Dermis microvascular lymphatic vessel endothelial cell (primary cell): ENCODE measurements at regions not wholly inside any gene's neighbourhood (a gene's known extent, or its start where the extent isn't known, plus 50 kb on each side); places are given as distances from the start of the nearest gene placed in this dataset.
"Not testable (repeated sequence)": the region's sequence is repeated elsewhere in the genome, so short reads cannot be mapped to it uniquely, and the experiment has no call there.

ENCODE experiments used
- DNase-seq, 2 donors: peaks; one replicate each; pipeline versions ENCODE4 v3.0.0 to v3.0.0-alpha.2; 2010; ENCODE audit warnings: low read depth in 2 of 2

DNA sequence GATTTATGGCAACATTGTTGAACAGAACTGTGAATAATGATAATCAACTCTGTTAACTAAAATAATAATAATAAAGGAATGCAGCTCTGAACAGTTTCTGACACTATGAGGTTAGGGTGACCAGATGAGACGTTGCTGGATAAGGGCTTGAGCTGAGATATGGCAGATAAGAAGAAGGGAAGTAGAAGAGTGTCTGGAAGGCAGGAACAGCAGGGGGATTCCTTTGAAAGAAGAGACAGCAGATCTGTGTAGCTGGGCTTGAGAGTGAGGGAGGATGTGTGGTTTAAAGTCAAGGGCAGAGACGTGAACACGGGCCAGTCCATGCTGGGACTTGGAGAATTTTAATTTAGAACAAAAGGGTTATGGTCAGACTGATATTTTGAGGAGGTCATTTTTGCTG is 273.1 kb upstream of the SLC14A2 start:
- DNase-seq, result no peak

DNA sequence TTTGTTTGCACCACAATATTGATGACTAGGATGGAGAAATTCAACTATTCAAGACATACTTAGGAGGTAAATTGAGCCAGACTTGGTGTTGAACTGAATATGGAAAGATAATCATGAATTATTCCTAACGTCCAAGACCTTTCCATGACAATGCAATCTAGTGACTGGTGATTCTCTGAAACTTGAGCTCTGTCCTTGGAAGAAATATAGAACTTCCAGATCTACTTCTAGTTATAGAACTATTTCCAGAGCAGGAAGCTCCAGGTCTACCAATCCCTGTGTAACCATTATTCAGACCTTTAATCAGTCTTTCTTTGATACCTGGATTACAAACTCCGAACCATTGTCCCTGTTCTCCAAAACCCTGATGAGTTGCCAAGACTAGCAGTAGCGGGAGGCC is 272.6 kb upstream of the SLC14A2 start:
- no peak for DNase-seq

DNA sequence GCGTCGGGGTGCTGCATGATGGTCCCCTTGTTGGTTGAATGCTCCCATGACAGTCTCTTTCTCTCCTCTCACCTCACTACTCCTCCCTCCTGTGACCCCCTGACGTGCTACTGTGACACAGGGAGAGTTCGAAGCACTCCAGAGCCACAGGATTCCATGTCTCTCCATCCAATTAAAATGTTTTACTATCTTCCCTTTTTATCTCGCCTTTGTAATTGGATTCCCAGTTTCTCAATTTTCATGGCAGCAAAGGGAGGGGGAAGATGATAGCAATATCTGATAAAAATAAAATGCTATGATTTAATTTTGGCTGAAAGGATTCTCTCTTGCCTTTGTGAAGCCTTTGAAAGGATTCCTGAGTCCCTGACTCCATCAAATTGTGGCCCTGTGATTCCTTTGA is 271.9 kb upstream of the SLC14A2 start:
- no peak for DNase-seq

DNA sequence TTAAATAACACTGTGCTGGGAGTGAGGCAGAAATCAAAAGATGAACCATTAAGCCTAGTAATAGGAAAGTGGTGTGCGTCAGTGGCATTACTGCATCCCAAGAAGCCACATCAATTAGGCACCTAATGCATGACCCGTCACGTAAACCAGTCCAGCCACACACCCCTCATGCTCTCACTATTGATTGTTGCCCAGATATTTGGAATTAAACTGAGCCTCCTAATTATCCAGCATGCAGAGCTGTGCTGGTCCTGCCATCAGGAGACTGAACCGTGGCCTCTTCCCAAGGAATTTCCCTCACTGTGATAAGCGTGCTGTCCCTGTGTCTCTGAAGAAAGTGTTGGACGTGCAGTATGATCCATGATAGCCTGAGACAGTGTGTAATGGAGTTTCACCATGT is 270.6 kb upstream of the SLC14A2 start:
- DNase-seq, result not testable (repeated sequence)

DNA sequence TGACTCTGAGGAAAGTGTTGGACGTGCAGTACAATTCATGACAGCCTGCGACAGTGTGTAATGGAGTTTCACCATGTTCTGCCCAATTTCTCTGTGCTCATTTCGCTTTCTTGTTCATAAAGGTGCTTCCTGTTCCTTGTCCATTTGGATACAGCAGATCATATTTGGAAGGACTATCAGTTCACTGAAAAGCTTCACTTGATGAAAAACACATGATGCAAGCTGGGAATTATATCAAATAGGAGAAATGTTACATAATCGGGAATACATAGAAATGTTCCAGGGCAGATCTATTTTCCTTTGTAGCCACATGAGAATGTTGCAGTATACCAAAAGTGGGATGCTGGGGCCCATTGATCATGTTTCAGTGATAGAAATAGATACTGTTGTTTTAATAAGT is 266.3 kb upstream of the SLC14A2 start:
- no peak for DNase-seq

DNA sequence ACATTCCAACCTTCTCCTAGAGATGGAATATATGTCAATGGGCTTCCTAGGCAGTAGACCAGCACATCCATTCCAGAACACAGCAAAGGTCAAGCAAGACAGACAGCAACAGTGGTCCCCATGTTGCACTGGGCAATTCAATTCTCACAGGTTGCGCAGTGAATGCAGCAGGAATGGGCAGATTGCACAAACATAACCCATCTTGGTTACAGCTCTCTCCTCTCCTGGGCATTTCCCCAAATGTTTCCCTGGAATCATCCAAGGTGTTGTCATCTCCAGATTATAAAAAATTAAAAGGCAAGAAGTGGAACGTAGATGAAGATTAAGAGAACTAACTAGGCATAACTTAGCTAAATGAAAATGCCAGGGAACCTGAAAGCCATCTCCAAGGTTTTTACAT is 265.8 kb upstream of the SLC14A2 start:
- DNase-seq, result no peak

DNA sequence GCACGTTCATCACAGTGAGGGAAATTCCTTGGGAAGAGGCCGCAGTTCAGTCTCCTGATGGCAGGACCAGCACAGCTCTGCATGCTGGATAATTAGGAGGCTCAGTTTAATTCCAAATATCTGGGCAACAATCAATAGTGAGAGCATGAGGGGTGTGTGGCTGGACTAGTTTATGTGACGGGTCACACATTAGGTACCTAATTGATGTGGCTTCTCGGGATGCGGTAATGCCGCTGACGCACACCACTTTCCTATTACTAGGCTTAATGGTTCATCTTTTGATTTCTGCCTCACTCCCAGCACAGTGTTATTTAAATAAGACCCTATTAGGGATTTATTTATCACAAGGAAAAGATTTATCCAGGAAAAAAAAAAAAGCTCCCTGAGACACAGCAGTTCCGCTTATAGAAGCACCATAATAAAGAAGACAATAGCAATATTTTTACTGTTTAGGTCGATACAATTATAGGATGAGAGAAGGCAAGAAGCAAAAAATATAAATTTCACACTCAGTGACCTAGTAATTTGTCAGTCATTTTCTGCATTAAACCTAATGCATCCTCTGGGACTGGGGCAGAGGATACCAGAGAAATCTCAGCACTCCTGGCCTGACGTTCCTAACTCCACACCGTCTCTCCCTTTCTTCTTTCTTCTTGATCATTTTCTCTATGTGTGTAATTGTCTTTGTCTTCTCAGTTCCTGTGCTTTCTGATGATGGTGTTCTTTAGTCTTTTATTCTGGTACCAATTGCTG is 264.7 kb upstream of the SLC14A2 start:
- DNase-seq, result no peak

DNA sequence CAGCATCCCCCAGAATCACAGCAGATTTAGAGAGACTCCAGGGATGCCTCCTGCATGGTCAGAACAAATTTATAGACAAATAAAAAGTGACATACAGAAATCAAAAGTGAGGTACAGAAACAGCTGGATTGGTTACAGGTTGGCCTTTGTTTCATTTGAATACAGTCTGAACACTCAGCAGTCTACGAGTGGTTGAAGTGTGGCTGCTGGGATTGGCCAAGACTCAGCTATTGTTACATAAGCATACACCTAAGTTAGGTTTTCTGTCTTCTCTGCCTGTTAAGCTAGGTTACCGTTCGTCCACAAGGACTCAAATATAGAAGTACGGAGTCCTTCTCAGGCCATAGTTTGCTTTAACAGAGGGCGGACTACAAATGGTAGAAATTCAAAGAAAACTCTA is 262.4 kb upstream of the SLC14A2 start:
- no peak for DNase-seq

DNA sequence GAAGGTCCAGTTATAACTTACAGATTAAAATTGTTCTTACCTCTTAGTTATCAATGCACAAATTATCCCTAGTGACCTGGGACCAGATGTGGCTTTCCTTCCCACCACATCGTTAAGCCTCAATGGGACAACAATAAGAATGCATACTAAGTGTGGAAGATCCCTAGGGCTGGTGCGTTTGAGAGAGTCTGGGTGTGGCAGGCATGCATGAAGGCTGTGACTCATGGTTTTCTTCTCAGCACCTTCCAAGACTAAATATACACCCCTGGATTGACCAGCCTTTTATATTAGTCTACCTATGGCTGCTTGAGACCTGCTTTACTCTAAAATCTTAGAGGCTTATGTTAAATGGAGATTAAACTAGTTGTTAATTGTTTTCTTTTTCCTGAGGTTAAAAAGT is 261.7 kb upstream of the SLC14A2 start:
- no peak for DNase-seq

DNA sequence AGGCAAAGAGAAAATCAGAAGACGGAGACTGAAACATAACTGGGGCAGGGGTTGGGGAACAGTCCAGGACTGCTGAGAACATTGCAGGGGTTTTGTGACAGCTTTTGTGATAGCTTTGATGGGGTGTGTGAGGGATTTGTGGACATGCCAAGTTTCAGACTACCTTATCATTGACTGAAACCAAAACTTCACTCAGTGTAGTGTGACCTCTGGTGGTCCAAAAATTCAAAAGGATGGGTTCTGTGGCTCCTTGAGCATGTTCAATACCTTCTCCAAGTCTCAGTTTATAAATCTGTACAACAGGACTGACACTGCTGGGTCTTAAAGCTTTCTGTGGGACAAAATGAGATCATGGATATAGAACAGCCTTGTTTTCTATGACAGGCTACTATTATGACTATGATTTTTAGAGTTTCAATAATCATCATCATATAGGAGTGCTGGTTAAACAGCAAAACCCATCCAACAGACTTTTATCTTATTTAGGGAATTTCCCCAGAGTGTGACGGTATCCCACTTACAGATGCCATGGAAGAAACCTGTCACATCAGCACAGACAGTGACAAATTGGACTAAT is 259.2 kb upstream of the SLC14A2 start:
- no peak for DNase-seq

DNA sequence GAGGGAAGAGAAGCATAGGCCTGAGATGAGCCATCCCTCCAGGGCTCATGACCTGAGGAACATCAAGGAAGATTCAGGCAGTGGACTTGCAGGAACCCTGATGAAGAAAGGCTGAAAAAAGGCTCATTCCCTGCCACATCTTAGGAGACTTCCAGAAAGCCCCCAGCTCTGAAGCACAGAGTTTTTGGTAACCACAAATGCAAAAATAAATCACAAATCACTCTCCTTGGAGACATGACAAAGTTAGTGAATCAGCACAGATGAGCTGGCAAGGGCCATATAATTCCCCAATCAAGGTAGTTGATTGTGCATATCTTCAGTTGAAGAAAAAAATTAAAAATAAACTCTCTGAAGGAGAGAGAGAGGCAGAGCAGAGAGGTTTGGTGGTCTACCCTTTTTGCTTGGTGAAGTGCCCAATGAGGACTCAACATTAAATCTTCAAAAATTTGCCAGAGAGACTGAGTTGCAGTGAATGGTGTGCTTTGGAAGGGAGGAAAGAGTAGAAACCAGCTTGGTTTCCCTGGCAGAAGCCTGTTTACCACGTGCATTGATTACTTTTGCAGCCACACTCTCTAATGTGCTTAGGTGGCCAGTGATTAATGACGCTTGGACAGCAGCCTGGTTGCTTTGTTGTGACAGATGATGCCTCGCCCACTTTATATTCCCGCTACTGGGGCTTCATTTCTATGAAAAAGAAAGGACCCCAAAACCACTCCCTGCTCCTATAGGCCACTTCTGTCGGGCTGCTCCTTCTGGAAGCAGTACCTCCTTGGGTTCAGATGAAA is 257.4 kb upstream of the SLC14A2 start:
- DNase-seq, result no peak

DNA sequence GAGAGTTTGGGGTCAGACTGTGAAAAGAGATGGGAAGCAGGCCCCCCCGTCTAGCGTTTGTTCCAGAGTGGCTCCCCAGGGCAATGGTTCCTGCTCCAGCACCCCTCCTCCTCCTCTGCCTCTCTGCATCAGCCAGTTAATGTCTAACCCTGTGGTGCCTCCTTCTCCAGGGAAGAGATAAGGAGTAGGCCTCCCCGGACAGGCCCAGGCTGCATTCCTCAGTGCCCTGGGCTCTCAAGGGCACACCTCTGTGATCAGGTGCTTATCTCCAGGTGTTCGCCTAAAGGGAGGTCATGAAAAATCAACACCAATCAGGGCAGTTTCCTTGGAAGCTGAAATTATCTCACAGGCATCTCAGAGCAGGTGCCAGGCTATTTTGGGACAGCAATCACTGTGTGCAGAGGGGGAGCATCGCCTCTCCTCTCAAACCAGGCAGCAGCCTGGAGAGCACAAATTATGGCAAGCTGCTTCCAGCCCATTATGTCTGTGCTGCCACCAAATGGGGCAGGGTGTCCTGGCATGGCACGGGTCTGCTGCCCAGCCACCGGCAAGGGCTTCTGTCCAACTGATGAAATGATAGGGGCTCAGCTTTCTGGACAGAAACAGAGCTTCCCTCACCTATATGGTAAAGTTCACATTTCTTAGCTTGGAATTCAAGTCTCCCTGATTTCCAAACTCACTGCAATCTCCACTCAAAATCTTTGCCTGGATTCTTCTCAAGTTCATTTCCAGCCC is 255.8 kb upstream of the SLC14A2 start:
- no peak for DNase-seq

DNA sequence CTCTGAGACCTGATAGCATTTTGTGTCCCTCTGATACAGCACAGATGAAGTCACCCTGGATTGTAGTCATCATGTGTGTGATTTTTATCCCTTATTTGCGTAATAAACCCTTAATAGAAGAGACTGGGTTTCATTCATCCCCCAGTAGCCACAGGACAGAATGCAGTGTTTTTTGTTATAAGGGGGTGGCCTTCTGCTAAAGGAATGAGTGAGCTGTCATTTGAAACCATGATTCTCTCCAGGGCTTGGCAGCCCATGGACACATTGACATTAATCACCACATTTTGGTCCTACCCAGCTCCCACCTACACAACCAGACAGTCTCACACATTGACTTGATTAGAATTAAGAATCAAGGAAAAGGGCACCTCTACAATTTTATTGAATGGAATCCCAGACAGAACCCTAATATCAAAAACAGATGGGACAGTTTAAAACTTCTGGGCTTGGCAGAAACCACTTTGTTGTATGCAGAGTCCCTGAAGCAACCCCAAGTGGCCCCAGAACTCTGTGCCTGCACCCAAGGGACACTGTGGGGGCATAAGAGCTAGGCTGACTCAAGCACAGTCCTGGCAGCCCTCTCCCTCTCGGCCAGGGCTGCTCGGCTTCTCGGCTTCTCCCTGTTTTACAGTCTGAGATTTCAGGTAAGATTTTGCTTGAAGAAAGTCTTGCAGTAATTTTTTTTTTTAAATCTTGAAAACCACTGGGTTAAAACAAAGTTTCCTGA is 254.0 kb upstream of the SLC14A2 start:
- no peak for DNase-seq

DNA sequence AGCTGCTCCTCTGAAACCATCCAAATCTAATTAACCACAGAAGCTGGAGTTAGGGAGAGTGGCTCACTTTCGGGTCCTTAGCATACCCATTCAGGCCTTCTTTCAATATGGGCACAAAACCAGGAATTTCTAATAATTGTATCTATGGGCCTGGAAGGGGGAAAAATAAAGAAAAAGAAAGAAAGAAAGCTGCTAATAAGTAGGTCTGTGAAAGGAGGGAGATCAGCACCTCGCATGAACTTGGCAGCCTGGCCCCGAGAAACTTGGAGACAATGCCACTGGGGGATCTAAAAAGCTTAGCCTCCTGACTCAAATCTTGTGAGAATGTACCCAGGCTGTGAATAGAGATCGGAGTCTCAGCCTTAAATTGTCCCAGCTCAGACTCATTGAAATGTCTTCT is 252.1 kb upstream of the SLC14A2 start:
- DNase-seq, result no peak

DNA sequence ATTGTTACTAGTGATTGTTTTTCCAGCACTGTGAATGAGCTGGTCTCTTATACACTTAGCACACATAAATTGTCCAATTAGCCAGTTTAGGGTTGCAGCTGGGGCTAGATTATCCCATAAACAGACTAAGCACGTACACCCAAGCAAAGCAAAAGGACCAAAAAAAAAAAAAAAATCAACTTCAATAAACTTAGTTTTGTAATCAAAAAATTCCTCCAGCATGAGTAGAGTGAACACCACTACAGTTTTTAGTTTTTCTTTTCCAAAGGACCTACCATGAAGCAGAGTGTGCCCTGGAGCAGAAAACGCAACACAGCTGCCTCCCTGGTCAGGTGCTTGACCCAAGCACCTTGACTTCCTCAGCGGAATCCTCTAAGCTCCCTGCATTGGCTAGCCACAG is 249.4 kb upstream of the SLC14A2 start:
- no peak for DNase-seq

DNA sequence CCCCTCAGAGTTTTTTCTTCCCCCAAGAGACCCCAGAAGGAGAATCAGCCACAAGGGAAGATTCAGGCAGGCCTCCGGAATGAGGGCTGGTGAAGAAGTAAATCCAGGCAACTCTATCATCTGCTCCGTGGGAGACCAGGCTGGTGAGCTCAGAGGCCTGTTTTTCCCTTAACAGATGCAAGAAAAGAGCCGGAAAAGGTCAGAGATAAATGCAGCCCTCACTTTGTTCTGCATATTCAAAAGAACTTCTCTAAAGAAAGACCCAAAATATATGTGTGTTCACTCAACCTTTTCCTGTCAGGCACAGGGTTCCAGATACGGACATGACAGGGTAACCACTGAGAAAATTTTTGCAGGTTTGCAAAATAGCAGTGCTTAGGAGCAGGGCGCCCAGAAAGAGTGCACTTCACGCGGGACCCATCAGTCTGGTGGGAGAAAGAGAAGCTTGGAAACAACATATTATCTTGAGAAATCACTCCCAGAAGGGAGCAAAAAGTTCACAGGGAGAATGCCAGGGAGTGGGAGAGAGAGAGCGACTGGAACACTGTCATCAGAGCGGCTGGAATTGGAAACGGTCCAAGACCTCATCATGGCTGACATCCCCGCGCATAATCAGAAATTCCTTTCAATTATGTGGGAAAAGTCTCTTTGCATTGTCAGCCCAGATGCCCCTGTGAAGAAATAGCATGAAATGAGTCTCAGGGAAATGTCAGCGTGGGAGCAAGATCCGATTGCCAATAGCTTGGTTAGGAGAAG is 244.8 kb upstream of the SLC14A2 start:
- DNase-seq, result no peak

DNA sequence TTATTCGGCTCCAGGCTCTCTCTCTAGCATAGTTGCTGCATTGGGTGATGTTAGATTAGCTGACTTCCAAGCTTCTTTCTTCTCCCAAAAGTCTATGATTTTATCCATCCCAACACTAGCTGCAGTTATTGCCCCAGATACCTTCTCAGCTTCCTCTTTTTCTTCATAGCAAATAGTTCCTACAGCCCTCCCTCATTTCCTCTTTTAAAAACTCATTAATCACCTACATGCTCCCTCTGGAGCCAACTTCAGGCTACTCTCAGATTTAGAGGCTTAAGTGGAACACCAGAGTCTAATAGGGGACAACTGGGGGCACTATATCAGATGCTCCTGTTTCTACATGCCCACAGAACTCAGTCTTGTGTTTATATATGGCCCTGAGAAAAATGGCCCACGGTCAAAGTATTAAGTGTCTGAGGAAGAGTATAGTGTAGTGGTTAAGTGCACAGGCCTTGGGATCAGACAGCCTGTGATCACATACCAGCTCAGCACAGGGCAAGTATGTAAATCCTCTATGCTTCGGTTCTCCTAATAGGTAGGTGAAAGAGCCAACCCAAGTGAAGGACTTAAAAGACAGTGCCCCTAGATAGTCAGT is 241.9 kb upstream of the SLC14A2 start:
- no peak for DNase-seq

DNA sequence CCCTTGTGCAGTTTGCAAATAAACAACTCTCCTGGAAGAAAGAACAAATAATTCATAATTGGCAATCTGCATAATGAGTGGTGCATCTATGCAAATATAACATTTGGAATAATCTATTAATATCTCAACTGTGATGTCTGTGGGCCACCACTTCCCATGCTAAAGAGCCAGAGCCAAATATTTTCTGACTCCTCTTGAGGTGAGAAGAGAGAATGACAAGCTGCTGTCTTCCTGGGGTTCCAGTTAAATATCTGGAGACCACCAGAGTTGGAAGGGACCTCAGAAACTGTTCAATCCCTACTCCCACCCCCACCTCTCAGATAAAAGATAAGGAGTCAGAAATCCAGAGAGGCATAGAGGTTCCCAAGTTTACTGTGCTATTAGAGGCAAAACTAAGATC is 241.0 kb upstream of the SLC14A2 start:
- no peak for DNase-seq

DNA sequence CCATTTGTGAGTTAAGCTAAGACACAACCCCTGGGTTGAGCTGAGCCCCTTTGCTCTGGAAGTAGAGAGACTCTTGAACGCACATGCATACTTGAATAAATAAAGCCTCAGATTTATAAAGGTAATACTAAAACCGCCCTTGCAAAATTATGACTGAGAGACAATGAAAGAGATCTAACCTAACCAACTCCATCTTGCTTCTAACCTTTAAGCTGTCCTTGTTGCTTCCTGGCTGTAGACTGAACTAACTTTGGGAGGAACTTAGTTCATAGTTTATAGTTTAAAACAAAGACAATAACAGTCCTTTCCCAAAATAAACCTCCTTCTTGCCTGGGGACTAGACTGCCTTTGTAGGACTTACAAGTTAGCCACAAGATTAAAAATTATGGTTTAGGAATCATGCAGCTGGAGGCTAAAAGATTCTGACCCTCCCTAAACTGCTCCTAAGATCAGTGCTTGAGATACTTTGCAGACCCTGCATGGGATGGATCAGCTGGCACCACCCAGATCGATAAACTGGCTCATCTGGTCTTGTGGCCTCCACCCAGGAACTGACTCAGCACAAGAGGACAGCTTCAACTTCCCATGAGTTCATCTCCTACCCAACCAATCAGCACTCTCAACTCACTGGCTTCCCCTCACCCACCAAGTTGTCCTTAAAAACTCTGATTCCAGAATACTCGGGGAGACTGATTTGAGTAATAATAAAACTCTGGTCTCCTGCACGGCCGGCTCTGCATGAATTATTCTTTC is 240.2 kb upstream of the SLC14A2 start:
- DNase-seq, result no peak

DNA sequence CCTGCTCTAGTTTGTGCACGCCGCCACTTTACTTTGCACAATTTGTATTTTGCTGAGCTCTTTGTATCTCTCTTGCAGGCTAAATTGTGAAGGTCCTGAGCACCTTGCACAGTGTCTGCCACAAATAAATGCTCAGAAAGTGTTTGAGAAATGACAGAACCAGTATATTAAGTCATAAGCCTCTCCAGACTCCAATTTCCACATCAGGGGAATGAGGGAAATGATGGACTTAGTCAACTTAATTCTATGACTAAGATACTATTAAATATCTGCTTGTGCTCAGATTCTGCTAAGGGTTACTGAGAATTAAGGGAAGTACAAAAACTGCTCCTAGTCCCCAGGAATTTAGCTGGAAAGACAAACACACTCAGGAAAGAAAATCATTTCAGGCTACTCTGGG is 239.1 kb upstream of the SLC14A2 start:
- no peak for DNase-seq
